ENCODE measurements at regions not wholly inside any gene's neighbourhood (a gene's known extent, or its start where the extent isn't known, plus 50 kb on each side); places are given as distances from the start of the nearest gene placed in this dataset.
"Not testable (repeated sequence)": the region's sequence is repeated elsewhere in the genome, so short reads cannot be mapped to it uniquely, and the experiment has no call there.

- POLR2A ChIA-PET, result no interaction called here
- Histone ChIP-seq H3K27ac (ENCODE audit: insufficient read depth in 1 of 2, low read depth in 1 of 2, low read length in 2 of 2, poor library complexity in 1 of 2, severe bottlenecking in 2 of 2) (no peak overlapping the region), H3K4me1 (ENCODE audit: control extremely low read depth in 1 of 4, control insufficient read depth in 4 of 4, insufficient read depth in 4 of 4, low read length in 3 of 4) (no peaks in the 10 kb centered on the region), H3K27me3 (replicated peaks in 2 of 5; ENCODE audit: control insufficient read depth in 4 of 5, insufficient read depth in 5 of 5, low read length in 4 of 5) (no peaks in the 10 kb centered on the region), H3K9me3 (ENCODE audit: control extremely low read depth in 1 of 5, control insufficient read depth in 4 of 5, insufficient read depth in 2 of 5, low read depth in 1 of 5, low read length in 4 of 5) (peaks cover 0 to 4% (median 0%) of the 10 kb centered on the region in 5 experiments), H3K4me3 (ENCODE audit: control insufficient read depth in 1 of 7, extremely low read depth in 1 of 7, insufficient read depth in 4 of 7, low read depth in 2 of 7, low read length in 6 of 7) (no peak overlapping the region), H3K36me3 (ENCODE audit: control insufficient read depth in 4 of 4, insufficient read depth in 4 of 4, low read length in 3 of 4) (no peaks in the 10 kb centered on the region)
- no peak for DNase-seq
- CTCF ChIA-PET, result interaction anchor here (2.2 kb wide), 1 partner anchor 17 kb away, joined by 7 read pairs; no protein-coding TSS in a partner anchor
- WGBS (ENCODE audit: insufficient coverage), result 98% methylated on average over 7 of the region's 8 CpGs
Observed at GRCh38 chr9:33703430-33704102, 91.8 kb upstream of the PRSS3 start.

- H3K27ac ChIP-seq (ENCODE audit: insufficient read depth in 1 of 2, low read depth in 1 of 2, low read length in 2 of 2, poor library complexity in 1 of 2, severe bottlenecking in 2 of 2); H3K4me3 ChIP-seq (ENCODE audit: control insufficient read depth in 1 of 7, extremely low read depth in 1 of 7, insufficient read depth in 4 of 7, low read depth in 2 of 7, low read length in 6 of 7); H3K9me3 ChIP-seq (ENCODE audit: control extremely low read depth in 1 of 5, control insufficient read depth in 4 of 5, insufficient read depth in 2 of 5, low read depth in 1 of 5, low read length in 4 of 5); POLR2A ChIA-PET; H3K27me3 ChIP-seq (replicated peaks in 2 of 5; ENCODE audit: control insufficient read depth in 4 of 5, insufficient read depth in 5 of 5, low read length in 4 of 5); H3K4me1 ChIP-seq (ENCODE audit: control extremely low read depth in 1 of 4, control insufficient read depth in 4 of 4, insufficient read depth in 4 of 4, low read length in 3 of 4); H3K36me3 ChIP-seq (ENCODE audit: control insufficient read depth in 4 of 4, insufficient read depth in 4 of 4, low read length in 3 of 4); DNase-seq: not testable (repeated sequence)
- 100% methylated on average over 2 of the region's 2 CpGs for WGBS (ENCODE audit: insufficient coverage)
- CTCF ChIA-PET, result interaction anchor here (1.0 to 2.2 kb wide), 3 partner anchors 15 to 265 kb away, joined by 3 to 7 read pairs (median 3); no protein-coding TSS in a partner anchor
Observed at GRCh38 chr9:33705440-33705839, 89.9 kb upstream of the PRSS3 start.

GRCh38 chr9:33708441-33708840 lies 86.9 kb upstream of the PRSS3 start:
- ChIA-PET CTCF (interaction anchor here (1.0 to 2.0 kb wide), 3 partner anchors 12 to 84 kb away, joined by 5 to 7 read pairs (median 6); no protein-coding TSS in a partner anchor), POLR2A (no interaction called here)
- WGBS (ENCODE audit: insufficient coverage), result 100% methylated on average over 2 of the region's 2 CpGs

GRCh38 chr9:33709269-33709668 lies 86.1 kb upstream of the PRSS3 start:
- Histone ChIP-seq H3K4me3 (ENCODE audit: control insufficient read depth in 1 of 7, extremely low read depth in 1 of 7, insufficient read depth in 4 of 7, low read depth in 2 of 7, low read length in 6 of 7) (no peak overlapping the region), H3K9me3 (ENCODE audit: control extremely low read depth in 1 of 5, control insufficient read depth in 4 of 5, insufficient read depth in 2 of 5, low read depth in 1 of 5, low read length in 4 of 5) (peaks cover 0 to 4% (median 0%) of the 10 kb centered on the region in 5 experiments), H3K27ac (ENCODE audit: insufficient read depth in 1 of 2, low read depth in 1 of 2, low read length in 2 of 2, poor library complexity in 1 of 2, severe bottlenecking in 2 of 2) (no peak overlapping the region), H3K27me3 (replicated peaks in 2 of 5; ENCODE audit: control insufficient read depth in 4 of 5, insufficient read depth in 5 of 5, low read length in 4 of 5) (no peaks in the 10 kb centered on the region), H3K36me3 (ENCODE audit: control insufficient read depth in 4 of 4, insufficient read depth in 4 of 4, low read length in 3 of 4) (no peaks in the 10 kb centered on the region), H3K4me1 (ENCODE audit: control extremely low read depth in 1 of 4, control insufficient read depth in 4 of 4, insufficient read depth in 4 of 4, low read length in 3 of 4) (no peaks in the 10 kb centered on the region)
- 100% methylated on average over 1 of the region's 3 CpGs for WGBS (ENCODE audit: insufficient coverage)
- ChIA-PET POLR2A (no interaction called here), CTCF (interaction anchor here (2.0 kb wide), 1 partner anchor 85 kb away, joined by 7 read pairs; no protein-coding TSS in a partner anchor)
- no peak for DNase-seq

More at GRCh38 chr9:33708441-33708840, 86.9 kb upstream of the PRSS3 start:
- no peak for DNase-seq
- H3K9me3 ChIP-seq (ENCODE audit: control extremely low read depth in 1 of 5, control insufficient read depth in 4 of 5, insufficient read depth in 2 of 5, low read depth in 1 of 5, low read length in 4 of 5), result peaks cover 0 to 4% (median 0%) of the 10 kb centered on the region in 5 experiments
- no peak overlapping the region for H3K27ac ChIP-seq (ENCODE audit: insufficient read depth in 1 of 2, low read depth in 1 of 2, low read length in 2 of 2, poor library complexity in 1 of 2, severe bottlenecking in 2 of 2)
- no peaks in the 10 kb centered on the region for H3K36me3 ChIP-seq (ENCODE audit: control insufficient read depth in 4 of 4, insufficient read depth in 4 of 4, low read length in 3 of 4)
- no peak overlapping the region for H3K4me3 ChIP-seq (ENCODE audit: control insufficient read depth in 1 of 7, extremely low read depth in 1 of 7, insufficient read depth in 4 of 7, low read depth in 2 of 7, low read length in 6 of 7)
- no peaks in the 10 kb centered on the region for H3K4me1 ChIP-seq (ENCODE audit: control extremely low read depth in 1 of 4, control insufficient read depth in 4 of 4, insufficient read depth in 4 of 4, low read length in 3 of 4)
- H3K27me3 ChIP-seq (replicated peaks in 2 of 5; ENCODE audit: control insufficient read depth in 4 of 5, insufficient read depth in 5 of 5, low read length in 4 of 5), result no peaks in the 10 kb centered on the region

- H3K27ac ChIP-seq (ENCODE audit: insufficient read depth in 1 of 2, low read depth in 1 of 2, low read length in 2 of 2, poor library complexity in 1 of 2, severe bottlenecking in 2 of 2); POLR2A ChIA-PET; H3K27me3 ChIP-seq (replicated peaks in 2 of 5; ENCODE audit: control insufficient read depth in 4 of 5, insufficient read depth in 5 of 5, low read length in 4 of 5); H3K4me3 ChIP-seq (ENCODE audit: control insufficient read depth in 1 of 7, extremely low read depth in 1 of 7, insufficient read depth in 4 of 7, low read depth in 2 of 7, low read length in 6 of 7); H3K9me3 ChIP-seq (ENCODE audit: control extremely low read depth in 1 of 5, control insufficient read depth in 4 of 5, insufficient read depth in 2 of 5, low read depth in 1 of 5, low read length in 4 of 5); CTCF ChIA-PET; H3K36me3 ChIP-seq (ENCODE audit: control insufficient read depth in 4 of 4, insufficient read depth in 4 of 4, low read length in 3 of 4); DNase-seq; H3K4me1 ChIP-seq (ENCODE audit: control extremely low read depth in 1 of 4, control insufficient read depth in 4 of 4, insufficient read depth in 4 of 4, low read length in 3 of 4): not testable (repeated sequence)
- WGBS (ENCODE audit: insufficient coverage), result 80% methylated on average over 1 of the region's 1 CpG
Observed at GRCh38 chr9:33711418-33711817, 83.9 kb upstream of the PRSS3 start.

- WGBS (ENCODE audit: insufficient coverage), result 100% methylated on average over 1 of the region's 2 CpGs
- Histone ChIP-seq H3K27ac (ENCODE audit: insufficient read depth in 1 of 2, low read depth in 1 of 2, low read length in 2 of 2, poor library complexity in 1 of 2, severe bottlenecking in 2 of 2) (no peak overlapping the region), H3K4me1 (ENCODE audit: control extremely low read depth in 1 of 4, control insufficient read depth in 4 of 4, insufficient read depth in 4 of 4, low read length in 3 of 4) (peaks cover 0 to 12% (median 10%) of the 10 kb centered on the region in 4 experiments), H3K27me3 (replicated peaks in 2 of 5; ENCODE audit: control insufficient read depth in 4 of 5, insufficient read depth in 5 of 5, low read length in 4 of 5) (no peaks in the 10 kb centered on the region), H3K36me3 (ENCODE audit: control insufficient read depth in 4 of 4, insufficient read depth in 4 of 4, low read length in 3 of 4) (no peaks in the 10 kb centered on the region), H3K9me3 (ENCODE audit: control extremely low read depth in 1 of 5, control insufficient read depth in 4 of 5, insufficient read depth in 2 of 5, low read depth in 1 of 5, low read length in 4 of 5) (no peaks in the 10 kb centered on the region), H3K4me3 (ENCODE audit: control insufficient read depth in 1 of 7, extremely low read depth in 1 of 7, insufficient read depth in 4 of 7, low read depth in 2 of 7, low read length in 6 of 7) (no peak overlapping the region)
- ChIA-PET CTCF (no interaction called here), POLR2A (no interaction called here)
- DNase-seq, result no peak
Observed at GRCh38 chr9:33714989-33715388, 80.4 kb upstream of the PRSS3 start.

- no peak overlapping the region for H3K4me3 ChIP-seq (ENCODE audit: control insufficient read depth in 1 of 7, extremely low read depth in 1 of 7, insufficient read depth in 4 of 7, low read depth in 2 of 7, low read length in 6 of 7)
- H3K27ac ChIP-seq (ENCODE audit: insufficient read depth in 1 of 2, low read depth in 1 of 2, low read length in 2 of 2, poor library complexity in 1 of 2, severe bottlenecking in 2 of 2), result no peak overlapping the region
- ChIA-PET POLR2A (no interaction called here), CTCF (interaction anchor here (0.8 to 11.5 kb wide), 9 partner anchors 10 to 245 kb away, joined by 3 to 350 read pairs (median 5); partner anchors contain the start of gene NOL6)
- 70% methylated on average over 6 of the region's 7 CpGs for WGBS (ENCODE audit: insufficient coverage)
- H3K36me3 ChIP-seq (ENCODE audit: control insufficient read depth in 4 of 4, insufficient read depth in 4 of 4, low read length in 3 of 4), result no peaks in the 10 kb centered on the region
- no peaks in the 10 kb centered on the region for H3K27me3 ChIP-seq (replicated peaks in 2 of 5; ENCODE audit: control insufficient read depth in 4 of 5, insufficient read depth in 5 of 5, low read length in 4 of 5)
- no peaks in the 10 kb centered on the region for H3K9me3 ChIP-seq (ENCODE audit: control extremely low read depth in 1 of 5, control insufficient read depth in 4 of 5, insufficient read depth in 2 of 5, low read depth in 1 of 5, low read length in 4 of 5)
- DNase-seq, result peak; percentile 30 to 69 (median 53)
- H3K4me1 ChIP-seq (ENCODE audit: control extremely low read depth in 1 of 4, control insufficient read depth in 4 of 4, insufficient read depth in 4 of 4, low read length in 3 of 4), result peaks cover 0 to 15% (median 11%) of the 10 kb centered on the region in 4 experiments
Observed at GRCh38 chr9:33718987-33719386, 76.4 kb upstream of the PRSS3 start.
